Smooth muscle cell (in vitro differentiated cells): ENCODE measurements at regions not wholly inside any gene's neighbourhood (a gene's known extent, or its start where the extent isn't known, plus 50 kb on each side); places are given as distances from the start of the nearest gene placed in this dataset.
"Not testable (repeated sequence)": the region's sequence is repeated elsewhere in the genome, so short reads cannot be mapped to it uniquely, and the experiment has no call there.

Experiments used
- DNase-seq: peaks from one replicate; lab custom pipeline; 2025; ENCODE audit not compliant: unreplicated experiment; lab: John Stamatoyannopoulos, UW
- H2AFZ ChIP-seq: fragments of 200-600 bp; sonication (generic); 2 replicates; pipeline ENCODE4 v1.6.0; 2016; ENCODE audit warnings: antibody characterized with exemption, low read depth, mild to moderate bottlenecking
- H3F3A ChIP-seq: fragments of 200-600 bp; sonication (generic); 2 replicates; pipeline ENCODE4 v1.6.0; 2017; ENCODE audit warnings: antibody characterized with exemption, low read depth
- H3K27ac ChIP-seq: fragments of 200-600 bp; sonication (generic); 2 replicates; pipeline ENCODE4 v1.5.1; 2016; ENCODE audit warnings: low read depth, mild to moderate bottlenecking
- H3K27me3 ChIP-seq: fragments of 200-600 bp; sonication (generic); 2 replicates; pipeline ENCODE4 v1.6.1; 2016; ENCODE audit warnings: low read depth, mild to moderate bottlenecking
- H3K36me3 ChIP-seq: fragments of 200-600 bp; sonication (generic); 2 replicates; pipeline ENCODE4 v1.5.1; 2016; ENCODE audit warnings: low read depth
- H3K4me1 ChIP-seq: fragments of 200-600 bp; sonication (generic); 2 replicates; pipeline ENCODE4 v1.5.1; 2016; ENCODE audit warnings: low read depth
- H3K4me2 ChIP-seq: fragments of 200-600 bp; sonication (generic); 2 replicates; pipeline ENCODE4 v1.6.0; 2016; ENCODE audit warnings: mild to moderate bottlenecking
- H3K4me3 ChIP-seq: fragments of 200-600 bp; sonication (generic); 2 replicates; pipeline ENCODE4 v1.5.1; 2016; ENCODE audit warnings: mild to moderate bottlenecking
- H3K79me2 ChIP-seq: fragments of 200-600 bp; sonication (generic); 2 replicates; pipeline ENCODE4 v1.6.0; 2016; ENCODE audit warnings: low read depth, mild to moderate bottlenecking
- H3K9ac ChIP-seq: fragments of 200-600 bp; sonication (generic); 2 replicates; pipeline ENCODE4 v1.6.0; 2016; ENCODE audit warnings: low read depth
- H3K9me3 ChIP-seq: fragments of 200-600 bp; sonication (generic); replicated peaks from 2 replicates; pipeline ENCODE4 v1.5.1; 2016; ENCODE audit warnings: low read depth
- H4K20me1 ChIP-seq: fragments of 200-600 bp; sonication (generic); 2 replicates; pipeline ENCODE4 v1.6.0; 2016; ENCODE audit warnings: low read depth
- WGBS: methylation state at CpG from one replicate; pipeline ENCODE4 v1.1.7; 2016; ENCODE audit warnings: low lambda C conversion rate; 5-methylcytosine and 5-hydroxymethylcytosine counted together

- peaks cover 44% of the 10 kb centered on the region for H3K9me3 ChIP-seq
- not testable (repeated sequence) for H3K27ac ChIP-seq, H3K27me3 ChIP-seq, H3K9ac ChIP-seq, H3K4me2 ChIP-seq, H4K20me1 ChIP-seq, H3K4me1 ChIP-seq, H3K79me2 ChIP-seq, H2AFZ ChIP-seq, H3F3A ChIP-seq, H3K4me3 ChIP-seq, DNase-seq, H3K36me3 ChIP-seq
- WGBS = 91% methylated on average over 48 of the region's 52 CpGs
Observed at GRCh38 chr21:10343146-10343935, 178.0 kb upstream of the TPTE start.

- not testable (repeated sequence) for H4K20me1 ChIP-seq, H3F3A ChIP-seq, H3K4me1 ChIP-seq, DNase-seq, H3K36me3 ChIP-seq, H3K79me2 ChIP-seq, H3K4me3 ChIP-seq, H3K27me3 ChIP-seq, H3K9ac ChIP-seq, H3K4me2 ChIP-seq, H3K27ac ChIP-seq, H2AFZ ChIP-seq
- 36% methylated on average over 5 of the region's 5 CpGs for WGBS
- peaks cover 39% of the 10 kb centered on the region for H3K9me3 ChIP-seq
Observed at GRCh38 chr21:10344266-10344665, 177.1 kb upstream of the TPTE start.

GRCh38 chr21:10345178-10345612 lies 176.2 kb upstream of the TPTE start:
- H3K27ac ChIP-seq, H3K4me2 ChIP-seq, H4K20me1 ChIP-seq, H3K4me1 ChIP-seq, H3K79me2 ChIP-seq, H3K4me3 ChIP-seq, DNase-seq, H3K27me3 ChIP-seq, H2AFZ ChIP-seq, H3K36me3 ChIP-seq, H3K9ac ChIP-seq, H3F3A ChIP-seq: not testable (repeated sequence)
- peaks cover 34% of the 10 kb centered on the region for H3K9me3 ChIP-seq
- 59% methylated on average over 3 of the region's 3 CpGs for WGBS

- 63% methylated on average over 5 of the region's 5 CpGs for WGBS
- peaks cover 31% of the 10 kb centered on the region for H3K9me3 ChIP-seq
- DNase-seq, H3K4me3 ChIP-seq, H3F3A ChIP-seq, H3K9ac ChIP-seq, H2AFZ ChIP-seq, H3K79me2 ChIP-seq, H3K4me2 ChIP-seq, H3K36me3 ChIP-seq, H3K4me1 ChIP-seq, H3K27ac ChIP-seq, H3K27me3 ChIP-seq, H4K20me1 ChIP-seq: not testable (repeated sequence)
Observed at GRCh38 chr21:10346249-10346648, 175.1 kb upstream of the TPTE start.

DNA sequence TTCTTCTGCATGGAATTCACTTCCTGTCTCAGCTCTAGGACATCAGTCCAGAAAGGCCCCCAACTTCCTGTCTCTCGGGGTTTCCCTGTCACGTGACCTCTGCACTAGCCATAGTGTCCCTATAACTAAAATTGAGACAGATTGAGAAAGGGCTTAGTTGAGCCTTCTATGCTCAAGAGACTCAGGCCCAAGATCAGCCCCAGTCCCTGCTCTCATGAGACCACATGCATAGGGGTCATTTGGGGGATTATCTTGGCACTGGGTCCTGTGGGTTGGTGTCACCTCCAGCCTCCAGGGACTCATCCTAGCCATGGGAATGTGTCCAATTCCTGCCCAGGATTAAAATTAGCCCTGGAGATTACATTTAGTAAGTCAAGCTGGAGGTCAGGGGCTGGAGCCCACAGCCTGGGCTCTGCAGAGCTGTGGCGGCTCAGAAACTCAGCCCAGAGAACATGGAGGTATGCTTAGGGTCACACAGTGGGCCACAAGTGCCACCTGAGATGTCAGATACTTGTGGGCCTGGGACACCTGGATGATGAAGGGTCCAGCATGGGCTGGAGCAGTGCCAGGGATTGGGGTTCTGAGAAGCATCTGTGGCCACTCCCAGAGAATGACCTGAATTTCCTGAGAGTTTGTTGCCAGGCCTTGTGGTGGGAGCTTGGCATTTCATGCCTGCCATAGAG lies 174.3 kb upstream of the TPTE start:
- peaks cover 34% of the 10 kb centered on the region for H3K9me3 ChIP-seq
- not testable (repeated sequence) for H3K9ac ChIP-seq, H4K20me1 ChIP-seq, H3K36me3 ChIP-seq, H3F3A ChIP-seq, H3K79me2 ChIP-seq, H3K4me1 ChIP-seq, DNase-seq, H3K27me3 ChIP-seq, H2AFZ ChIP-seq, H3K4me3 ChIP-seq, H3K27ac ChIP-seq, H3K4me2 ChIP-seq
- WGBS = 70% methylated on average over 3 of the region's 3 CpGs

DNA sequence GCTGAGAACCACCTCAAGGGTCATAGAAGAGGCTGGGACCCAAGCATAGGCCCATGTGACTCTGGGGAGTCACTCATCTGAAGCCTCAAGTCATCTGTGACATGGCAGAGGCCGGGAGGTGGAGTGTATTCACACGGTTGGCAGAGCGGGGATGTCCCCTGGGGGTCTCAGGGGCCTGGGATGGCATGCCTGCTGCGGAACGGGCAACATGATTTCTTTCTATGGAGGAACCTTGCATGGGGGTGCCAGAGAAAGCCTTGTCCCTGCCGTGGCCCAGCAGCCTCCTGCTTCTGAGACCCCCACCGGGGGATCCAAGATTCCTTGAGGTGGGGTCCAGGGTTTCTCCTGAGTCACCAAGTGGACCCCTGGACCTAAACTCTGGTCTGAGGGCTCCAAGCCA lies 173.7 kb upstream of the TPTE start:
- H2AFZ ChIP-seq, H3F3A ChIP-seq, DNase-seq, H3K4me1 ChIP-seq, H3K4me3 ChIP-seq, H3K4me2 ChIP-seq, H3K27me3 ChIP-seq, H3K9ac ChIP-seq, H3K27ac ChIP-seq, H3K79me2 ChIP-seq, H3K36me3 ChIP-seq, H4K20me1 ChIP-seq: not testable (repeated sequence)
- peaks cover 38% of the 10 kb centered on the region for H3K9me3 ChIP-seq
- WGBS = 71% methylated on average over 7 of the region's 7 CpGs

- H2AFZ ChIP-seq, H3K36me3 ChIP-seq, H3K4me2 ChIP-seq, H3K27ac ChIP-seq, H3K27me3 ChIP-seq, H3K9ac ChIP-seq, H3K4me1 ChIP-seq, H3K4me3 ChIP-seq, H3K79me2 ChIP-seq, H4K20me1 ChIP-seq, DNase-seq, H3F3A ChIP-seq: not testable (repeated sequence)
- 44% methylated on average over 3 of the region's 3 CpGs for WGBS
- peaks cover 38% of the 10 kb centered on the region for H3K9me3 ChIP-seq
Observed at GRCh38 chr21:10348150-10348549, 173.2 kb upstream of the TPTE start.

DNA sequence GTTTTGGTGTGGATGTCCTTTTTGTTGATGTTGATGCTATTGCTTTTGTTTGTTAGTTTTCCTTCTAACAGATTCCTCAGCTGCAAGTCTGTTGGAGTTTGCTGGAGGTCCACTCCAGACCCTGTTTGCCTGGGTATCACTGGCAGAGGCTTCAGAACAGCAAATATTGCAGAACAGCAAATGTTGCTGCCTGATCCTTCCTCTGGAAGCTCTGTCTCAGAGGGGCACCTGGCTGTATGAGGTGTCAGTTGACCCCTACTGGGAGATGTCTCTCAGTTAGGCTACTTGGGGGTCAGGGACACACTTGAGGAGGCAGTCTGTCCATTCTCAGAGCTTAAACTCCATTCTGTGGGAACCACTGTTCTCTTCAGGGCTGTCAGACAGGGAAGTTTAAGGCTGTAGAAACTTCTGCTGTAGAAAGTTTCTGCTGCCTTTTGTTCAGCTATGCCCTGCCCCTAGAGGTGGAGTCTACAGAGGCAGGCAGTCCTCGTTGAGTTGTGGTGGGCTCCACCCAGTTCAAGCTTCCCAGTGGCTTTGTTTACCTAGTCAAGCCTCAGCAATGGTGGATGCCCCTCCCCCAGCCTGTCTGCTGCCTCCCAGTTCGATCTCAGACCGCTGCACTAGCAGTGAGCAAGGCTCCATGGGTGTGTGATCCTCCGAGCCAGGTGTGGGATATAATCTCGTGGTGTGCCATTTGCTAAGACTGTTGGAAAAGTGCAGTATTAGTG lies 166.4 kb upstream of the TPTE start:
- H3K4me2 ChIP-seq, H3K27ac ChIP-seq, H2AFZ ChIP-seq, H3K4me3 ChIP-seq, H3K79me2 ChIP-seq, H3K27me3 ChIP-seq, H3K4me1 ChIP-seq, H4K20me1 ChIP-seq, H3F3A ChIP-seq, H3K36me3 ChIP-seq, H3K9ac ChIP-seq, DNase-seq: not testable (repeated sequence)
- 30% methylated on average over 5 of the region's 5 CpGs for WGBS
- H3K9me3 ChIP-seq = peaks cover 19% of the 10 kb centered on the region
